Peyer's patch (tissue), 4 donors: ENCODE measurements at regions not wholly inside any gene's neighbourhood (a gene's known extent, or its start where the extent isn't known, plus 50 kb on each side); places are given as distances from the start of the nearest gene placed in this dataset.

Experiments used
- POLR2A ChIP-seq, 2 donors: fragments of 450-650 bp; IDR thresholded peaks; one replicate each; pipeline ENCODE4 v1.5.1; 2017; ENCODE audit warnings: antibody characterized with exemption in 2 of 2, mild to moderate bottlenecking in 2 of 2, moderate library complexity in 2 of 2
- TF ChIP-seq, protein P1 (sequence below), 6 experiments: fragments of 450-650 bp in 4 of 6; fragments of 200-600 bp in 2 of 6; sonication (generic) in 1 of 6; IDR thresholded peaks; one replicate each; pipeline ENCODE4 v1.5.1; 2017 to 2019; ENCODE audit warnings: antibody characterized with exemption in 6 of 6, mild to moderate bottlenecking in 3 of 6, moderate library complexity in 1 of 6

DNA sequence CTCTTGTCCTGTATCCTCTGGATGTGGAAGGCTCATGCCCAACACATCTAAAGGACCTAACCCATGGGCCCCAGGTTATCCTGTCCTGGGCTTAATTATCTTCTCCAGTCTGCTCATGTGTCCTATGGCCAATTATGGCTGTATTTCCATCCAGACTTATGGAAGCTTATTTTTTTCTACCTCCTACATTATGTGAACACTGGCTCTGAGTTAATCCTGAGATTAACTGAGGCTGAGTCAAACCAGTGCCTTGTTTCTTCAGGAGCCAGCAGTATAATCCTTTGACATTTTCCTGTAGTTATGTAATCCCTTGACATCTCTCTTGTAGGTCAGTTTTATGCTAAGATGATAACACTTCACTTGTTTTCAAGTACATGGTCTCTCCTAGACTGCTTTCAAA is 213.6 kb downstream of the PMAIP1 start:
- TF ChIP-seq, protein P1, sequence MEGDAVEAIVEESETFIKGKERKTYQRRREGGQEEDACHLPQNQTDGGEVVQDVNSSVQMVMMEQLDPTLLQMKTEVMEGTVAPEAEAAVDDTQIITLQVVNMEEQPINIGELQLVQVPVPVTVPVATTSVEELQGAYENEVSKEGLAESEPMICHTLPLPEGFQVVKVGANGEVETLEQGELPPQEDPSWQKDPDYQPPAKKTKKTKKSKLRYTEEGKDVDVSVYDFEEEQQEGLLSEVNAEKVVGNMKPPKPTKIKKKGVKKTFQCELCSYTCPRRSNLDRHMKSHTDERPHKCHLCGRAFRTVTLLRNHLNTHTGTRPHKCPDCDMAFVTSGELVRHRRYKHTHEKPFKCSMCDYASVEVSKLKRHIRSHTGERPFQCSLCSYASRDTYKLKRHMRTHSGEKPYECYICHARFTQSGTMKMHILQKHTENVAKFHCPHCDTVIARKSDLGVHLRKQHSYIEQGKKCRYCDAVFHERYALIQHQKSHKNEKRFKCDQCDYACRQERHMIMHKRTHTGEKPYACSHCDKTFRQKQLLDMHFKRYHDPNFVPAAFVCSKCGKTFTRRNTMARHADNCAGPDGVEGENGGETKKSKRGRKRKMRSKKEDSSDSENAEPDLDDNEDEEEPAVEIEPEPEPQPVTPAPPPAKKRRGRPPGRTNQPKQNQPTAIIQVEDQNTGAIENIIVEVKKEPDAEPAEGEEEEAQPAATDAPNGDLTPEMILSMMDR (IDR thresholded peaks at IDR 0.05): no peak
- TF ChIP-seq POLR2A (IDR thresholded peaks at IDR 0.05): no peak
